ENCODE measurements at regions not wholly inside any gene's neighbourhood (a gene's known extent, or its start where the extent isn't known, plus 50 kb on each side); places are given as distances from the start of the nearest gene placed in this dataset.

DNA sequence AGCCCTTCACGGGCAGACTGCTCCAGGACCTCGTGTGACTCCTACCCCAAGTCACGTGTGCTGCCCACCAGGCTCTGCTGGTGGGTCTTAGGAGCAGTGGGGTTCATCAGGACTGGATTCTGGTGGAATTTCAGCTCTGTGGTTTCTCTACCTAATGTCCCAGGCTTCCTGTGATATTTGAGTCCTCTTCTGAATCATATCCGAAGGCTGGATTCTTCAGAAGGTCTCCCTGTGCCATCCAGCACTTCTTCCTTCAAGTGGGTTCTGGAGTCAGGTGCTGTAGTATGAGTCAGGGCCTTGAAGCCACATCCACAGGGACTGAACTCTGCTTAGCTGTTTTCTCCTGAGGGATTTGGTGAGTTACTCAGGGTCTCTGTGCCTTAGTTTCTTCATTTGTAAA is 850.2 kb upstream of the CELF4 start:
- no peak for DNase-seq

DNA sequence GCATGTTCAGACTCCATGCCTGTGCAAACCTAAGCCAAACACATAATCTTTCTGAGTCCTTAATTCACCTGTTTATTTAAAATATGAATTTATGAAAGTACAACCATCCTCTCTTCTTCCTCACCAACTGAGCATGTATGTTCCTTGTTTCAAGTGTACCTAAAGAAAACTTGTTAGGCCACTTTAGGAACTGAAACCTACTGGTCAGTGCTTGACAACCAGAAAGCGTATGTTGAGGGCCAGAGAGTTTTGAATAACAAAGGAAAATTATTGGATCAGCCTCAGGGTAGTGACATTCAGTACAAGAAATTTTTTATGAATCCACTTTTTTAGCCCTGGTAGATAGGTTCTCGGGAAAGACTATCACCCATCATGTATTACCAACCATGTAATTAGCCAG is 847.6 kb upstream of the CELF4 start:
- no peak for DNase-seq

DNA sequence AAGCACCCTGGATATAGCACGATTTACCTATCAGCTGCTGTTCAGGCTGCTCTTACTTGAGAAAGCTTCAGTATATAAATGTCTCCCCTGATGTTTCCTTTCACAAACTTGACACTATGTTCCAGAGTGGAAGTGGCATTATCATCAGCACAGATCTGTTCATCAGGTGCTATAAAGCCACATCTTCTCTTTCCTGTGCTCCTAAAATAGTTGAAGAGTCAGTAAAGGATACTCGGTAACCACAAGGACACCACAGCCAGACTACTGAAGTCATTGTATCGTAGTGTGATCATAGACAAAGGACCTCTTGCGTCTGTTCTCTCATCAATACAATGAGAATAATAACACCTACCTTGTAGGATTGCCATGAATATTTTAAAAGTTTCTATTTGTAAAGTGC is 841.0 kb upstream of the CELF4 start:
- no peak for DNase-seq

DNA sequence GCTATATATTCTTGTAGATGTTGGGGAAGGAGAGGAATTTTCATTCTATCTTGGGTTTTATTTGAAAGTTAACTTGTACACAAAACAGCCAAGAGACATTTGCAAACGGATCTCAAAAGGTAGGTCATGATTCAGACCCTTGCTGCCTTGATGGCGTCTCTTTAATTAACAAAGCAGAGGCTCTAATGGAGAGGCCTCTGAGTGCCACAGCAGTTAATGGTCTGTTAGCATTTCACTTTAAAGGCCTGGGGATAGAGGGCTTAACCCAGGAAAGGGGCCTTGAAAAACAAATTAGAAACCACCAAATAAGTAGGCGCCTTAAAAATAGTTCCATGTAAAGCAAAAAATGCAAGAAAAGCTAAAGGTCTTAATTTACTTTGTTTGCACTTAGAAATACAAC is 836.9 kb upstream of the CELF4 start:
- DNase-seq, result no peak

DNA sequence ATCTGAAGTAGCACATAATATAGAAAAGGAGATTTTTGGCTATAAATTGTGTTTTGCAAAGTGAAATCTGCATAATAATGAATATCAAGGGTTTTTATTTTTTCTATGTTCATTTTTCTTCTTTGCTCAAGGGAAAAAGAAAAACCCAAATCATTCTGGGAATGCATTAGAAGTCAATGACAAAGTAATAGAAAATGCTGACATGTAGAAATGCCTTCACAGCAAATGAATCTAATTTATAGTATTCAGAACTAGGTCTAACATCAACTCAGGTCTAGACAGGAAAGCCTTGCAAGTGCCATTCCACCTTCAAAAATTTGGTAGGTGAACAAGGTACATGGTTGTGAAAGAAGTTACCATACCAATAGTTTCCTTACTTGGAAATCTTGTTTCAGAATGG is 831.5 kb upstream of the CELF4 start:
- no peak for DNase-seq

DNA sequence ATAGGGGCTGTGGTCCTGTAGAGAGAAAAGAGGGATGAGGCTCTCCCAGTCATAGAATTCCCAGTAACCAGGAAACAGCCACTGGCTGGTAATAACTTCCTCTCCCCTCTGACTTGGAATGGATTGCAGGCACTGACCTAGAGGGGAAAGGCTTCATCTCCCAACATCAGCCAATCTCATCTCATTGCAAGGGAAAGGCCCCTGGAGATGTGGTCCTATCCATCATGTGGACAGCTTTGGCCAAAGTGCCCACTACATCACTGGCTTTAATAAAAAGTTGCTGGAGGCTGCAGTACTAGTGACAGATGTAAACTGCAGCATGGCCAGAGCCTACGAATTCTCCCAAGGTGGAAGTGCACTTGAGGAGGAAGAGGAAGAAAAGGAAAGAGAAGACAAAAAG is 820.5 kb upstream of the CELF4 start:
- no peak for DNase-seq

DNA sequence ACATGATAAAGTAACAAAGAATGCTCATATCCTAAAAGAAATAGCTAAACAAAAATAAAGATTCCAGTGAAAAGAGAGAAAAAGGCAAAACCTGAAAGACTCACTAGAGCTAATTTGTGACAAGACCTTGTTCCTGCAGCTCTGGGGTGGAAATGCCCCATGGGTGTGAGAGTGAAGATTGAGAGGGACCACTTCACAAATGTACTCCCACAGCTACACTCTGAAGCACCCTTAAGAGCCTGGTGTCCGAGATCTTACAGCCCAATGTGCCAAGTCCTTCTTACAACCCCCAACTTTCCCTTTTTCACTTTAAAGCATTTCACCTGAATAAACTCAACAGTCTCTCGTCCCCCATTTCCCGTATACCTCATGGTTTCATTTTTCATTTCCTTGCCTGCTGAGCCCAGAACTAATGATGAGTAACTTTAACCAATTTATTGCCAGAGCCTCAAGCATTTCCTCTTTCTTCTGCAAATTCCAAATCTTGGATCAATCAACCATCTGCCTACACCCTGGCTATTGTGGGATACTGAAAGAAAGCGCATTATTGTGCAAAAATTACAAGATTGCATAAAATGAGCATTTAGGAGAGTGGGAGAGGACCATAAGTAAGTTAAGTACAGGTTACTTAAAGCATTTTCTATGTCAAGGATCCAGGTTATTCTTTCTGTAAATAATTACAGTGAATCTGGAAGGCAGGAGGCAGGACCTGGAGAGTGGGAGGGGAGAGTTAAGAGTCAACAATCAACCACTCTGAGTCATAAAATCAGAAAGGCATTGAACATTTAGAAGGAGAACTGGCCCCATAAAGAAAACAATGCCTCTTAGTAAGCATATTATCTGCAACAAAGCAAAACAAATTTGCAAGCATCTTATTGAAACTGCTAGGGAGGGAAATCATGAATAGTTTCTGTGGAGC is 804.4 kb upstream of the CELF4 start:
- DNase-seq, result no peak

DNA sequence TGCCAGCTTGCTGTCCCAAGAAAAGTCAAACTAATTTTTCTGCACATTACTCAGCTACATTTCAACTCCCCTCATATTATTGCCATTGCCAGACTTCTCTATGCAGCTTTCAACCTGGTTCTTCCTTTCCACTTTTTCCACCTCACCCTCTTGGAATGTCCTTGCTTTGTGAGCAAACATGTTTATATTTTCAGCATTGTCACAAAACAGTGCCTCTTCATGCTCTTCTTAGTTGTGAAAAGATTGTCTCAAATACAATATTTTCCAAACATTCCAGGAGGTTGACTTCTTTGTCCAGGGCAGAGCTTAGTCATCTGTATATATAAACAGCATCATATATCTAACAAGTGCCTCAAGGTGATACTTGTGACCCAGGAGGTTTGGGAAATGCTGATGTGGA is 803.3 kb upstream of the CELF4 start:
- DNase-seq, result no peak

DNA sequence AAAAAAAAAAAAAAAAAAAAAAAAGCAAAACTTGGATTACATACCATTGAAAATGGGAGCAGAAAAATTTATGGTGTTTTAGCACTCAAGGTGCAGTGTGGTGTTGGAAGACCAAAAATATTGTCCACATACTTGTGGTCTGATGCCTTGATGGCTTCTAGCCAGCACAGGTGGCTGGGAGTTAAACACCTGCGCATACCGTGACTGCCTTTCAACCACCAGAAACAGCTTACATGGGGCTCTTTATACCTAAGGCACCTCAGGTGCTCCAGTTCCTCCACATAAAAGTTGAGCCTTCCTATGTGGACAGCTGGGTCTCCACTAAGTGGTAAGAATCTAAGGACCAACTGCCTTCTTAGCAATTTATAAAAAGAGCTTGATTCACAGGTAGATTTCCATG is 802.6 kb upstream of the CELF4 start:
- no peak for DNase-seq

DNA sequence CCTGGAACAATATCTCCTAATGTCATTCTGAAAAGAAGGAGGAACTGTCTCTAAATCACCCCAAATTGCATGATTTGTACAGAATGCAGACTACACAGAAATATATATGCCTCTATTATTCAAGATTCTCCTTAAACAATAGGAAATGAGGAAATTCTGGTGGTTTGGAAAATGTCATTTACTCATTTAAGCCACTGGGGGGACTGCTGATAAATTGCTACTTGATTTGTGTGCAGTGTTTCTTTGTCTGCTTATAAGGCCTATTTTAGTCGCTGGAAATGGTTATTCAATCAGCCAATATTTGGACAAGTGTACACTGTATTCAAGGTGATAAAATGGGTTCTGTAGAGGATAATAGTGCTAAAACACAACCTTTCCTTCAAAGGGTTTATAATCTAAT is 801.9 kb upstream of the CELF4 start:
- no peak for DNase-seq

DNA sequence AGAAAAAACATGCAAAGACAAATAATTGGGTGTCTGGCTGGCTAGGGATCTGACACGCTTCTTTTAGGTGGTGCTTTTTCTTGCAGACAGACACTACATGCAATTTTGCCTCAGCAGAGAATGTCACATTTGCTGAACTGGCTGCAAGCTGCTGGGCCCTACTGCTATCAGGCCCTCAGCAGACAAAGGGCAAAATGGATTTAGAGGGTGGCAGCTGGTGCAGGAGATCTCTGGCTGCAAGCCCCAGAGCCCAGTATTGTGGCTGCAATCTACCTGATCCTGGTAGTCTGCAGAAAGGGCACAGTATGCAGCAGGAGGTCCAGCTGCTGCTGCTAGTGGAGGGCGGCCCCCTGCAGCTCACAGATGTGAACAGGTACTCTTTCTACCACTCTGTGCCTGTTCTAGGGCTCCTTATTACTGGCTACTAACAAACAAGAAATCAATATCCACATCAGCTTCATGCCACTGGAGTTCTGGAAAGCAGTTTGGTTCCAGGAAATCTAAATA is 796.7 kb upstream of the CELF4 start:
- DNase-seq, result no peak

DNA sequence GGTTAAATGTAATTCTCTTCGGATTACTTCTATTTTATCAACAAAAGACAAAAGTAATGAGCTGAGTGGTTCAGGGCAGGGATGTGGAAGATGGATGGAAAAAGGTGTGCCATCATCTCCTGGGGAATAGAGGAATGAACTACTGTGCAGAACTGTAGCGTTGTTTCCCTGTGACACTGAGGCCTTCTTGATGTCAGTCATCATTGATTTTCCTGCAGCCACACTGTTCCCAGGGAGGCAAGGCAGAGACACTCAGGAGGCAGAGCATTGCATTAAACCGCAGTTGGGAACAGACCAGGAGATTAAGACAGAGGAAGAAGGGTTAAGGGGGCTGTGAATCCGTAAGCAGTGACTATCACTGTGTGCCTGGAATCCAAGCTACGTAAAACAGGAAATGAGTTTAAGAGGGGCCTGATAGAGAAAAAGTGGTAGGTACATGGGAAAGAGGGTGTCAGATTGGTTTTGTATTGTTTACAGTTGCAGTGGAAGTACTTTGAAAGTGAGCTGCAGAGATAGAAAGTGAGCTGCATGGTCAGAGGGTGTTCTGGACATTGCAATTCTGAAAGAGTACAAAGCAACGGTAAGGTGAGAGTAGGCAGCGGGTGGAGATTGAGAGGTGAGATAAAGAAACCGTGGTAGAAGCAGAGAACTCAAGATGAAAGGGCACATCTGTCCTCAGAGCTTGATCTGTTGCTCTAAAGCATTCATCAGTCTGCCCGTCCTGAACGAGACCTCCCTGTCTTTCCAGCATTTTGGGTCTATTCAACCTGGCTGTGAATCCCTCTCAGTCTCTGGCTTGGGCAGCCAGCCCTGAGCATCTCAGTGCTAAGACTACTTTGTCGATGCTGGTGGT is 793.4 kb upstream of the CELF4 start:
- no peak for DNase-seq

DNA sequence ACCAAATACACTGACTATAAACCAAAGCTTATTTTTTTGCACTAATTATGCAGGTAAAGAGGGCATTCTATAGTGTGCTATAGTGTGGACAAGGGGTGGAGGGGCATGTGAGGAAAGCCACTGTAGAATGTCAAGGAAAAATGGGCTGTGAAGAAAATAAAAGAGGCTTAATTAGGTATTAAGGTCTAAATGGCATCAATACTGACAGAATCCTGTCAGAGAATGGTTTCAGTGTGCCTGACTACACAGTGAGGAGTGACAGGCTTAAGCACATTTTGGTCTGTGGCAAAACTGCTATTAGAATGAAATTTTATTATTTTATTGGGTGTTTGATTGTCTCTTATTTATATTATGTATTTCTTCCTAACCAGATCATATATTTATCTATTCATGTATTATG is 787.6 kb upstream of the CELF4 start:
- DNase-seq, result no peak

DNA sequence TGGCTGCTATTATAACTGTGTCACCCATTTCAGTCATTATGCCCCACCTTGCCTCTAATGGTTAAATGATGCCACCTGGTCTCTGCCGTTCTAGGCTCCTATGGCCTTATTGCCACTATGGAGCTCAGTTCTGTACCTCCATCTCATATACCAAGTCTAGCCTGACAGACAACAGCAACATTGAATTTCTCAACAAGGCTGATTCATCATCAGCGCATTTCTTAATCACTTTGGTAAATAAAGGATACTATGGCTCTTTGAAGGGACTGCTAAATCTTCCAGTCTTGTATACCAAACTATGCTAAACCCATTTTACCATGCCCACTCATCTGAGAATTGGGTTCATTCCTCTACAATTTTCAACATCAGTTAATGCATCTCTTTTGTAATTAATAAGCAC is 784.5 kb upstream of the CELF4 start:
- DNase-seq, result no peak

DNA sequence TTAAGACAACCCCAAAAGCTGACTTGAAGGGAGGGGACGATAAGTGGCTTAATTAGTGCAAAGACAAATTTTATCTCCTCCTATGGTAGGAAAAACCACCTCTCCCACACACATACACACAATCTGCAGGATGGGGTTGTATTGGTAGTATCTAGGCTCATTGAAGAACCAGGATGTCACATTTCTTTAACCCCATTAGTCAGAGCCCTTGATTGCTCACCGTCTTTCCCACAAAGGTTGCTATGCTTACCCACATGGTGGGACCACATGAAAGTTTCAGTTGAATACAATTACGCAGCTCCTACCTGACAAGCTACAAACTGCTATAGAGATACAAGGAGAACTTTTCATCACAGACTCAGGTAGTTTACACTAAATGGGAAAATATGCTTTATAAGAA is 765.0 kb upstream of the CELF4 start:
- DNase-seq, result no peak

DNA sequence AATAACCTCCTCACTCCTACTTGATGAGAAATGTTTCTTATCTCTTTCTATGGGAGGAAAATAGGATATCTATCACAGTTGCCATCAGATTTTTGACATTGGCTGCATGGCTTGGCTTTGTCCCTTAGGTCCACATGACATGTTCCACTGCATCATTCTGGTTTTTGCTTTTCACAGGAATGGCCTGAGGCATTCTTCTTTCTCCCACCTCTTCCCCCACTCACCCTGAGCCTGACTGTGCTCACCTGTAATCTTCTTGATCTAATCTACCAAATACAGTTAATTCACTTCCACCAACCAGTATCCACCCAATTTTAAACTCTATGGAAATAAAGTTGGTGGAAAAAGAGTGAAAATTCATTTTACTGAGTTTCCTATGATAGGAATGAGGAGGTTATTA is 763.5 kb upstream of the CELF4 start:
- no peak for DNase-seq

DNA sequence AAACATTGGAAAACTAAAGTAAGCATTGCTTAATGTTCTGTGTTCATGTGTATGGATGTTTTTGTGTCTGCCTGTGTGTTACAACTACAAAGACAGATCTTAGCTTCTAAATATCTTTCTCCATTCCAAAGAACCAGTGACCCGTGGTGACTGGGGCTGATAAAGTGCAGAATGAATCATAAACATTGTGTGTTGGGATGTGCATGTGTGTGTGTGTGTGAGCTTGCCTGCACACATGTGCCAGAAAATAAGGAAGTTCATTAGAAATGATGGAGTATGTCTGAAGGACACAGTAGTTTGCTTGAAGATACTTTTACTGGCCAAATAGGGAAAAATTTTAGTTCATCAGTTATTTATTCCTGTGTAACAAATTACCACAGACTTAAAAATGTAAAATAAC is 756.6 kb upstream of the CELF4 start:
- DNase-seq, result no peak

DNA sequence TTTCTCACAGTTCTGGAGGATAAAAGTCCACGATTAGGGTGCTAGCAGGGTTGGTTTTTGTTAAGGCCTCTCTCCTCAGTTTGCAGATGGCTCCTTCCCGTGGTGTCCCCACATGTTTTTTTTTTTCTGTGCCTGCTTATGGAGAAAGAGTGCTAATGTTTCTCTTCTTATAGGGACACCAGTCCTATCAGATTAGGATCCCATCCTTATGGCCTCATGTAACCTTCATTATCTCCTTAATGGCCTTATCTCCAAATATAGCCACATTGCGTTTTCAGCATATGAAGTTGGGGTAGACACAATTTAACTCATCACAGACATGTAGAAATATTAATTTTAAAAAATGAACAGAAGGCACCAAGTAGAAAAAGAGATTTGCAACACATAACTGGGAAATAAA is 755.7 kb upstream of the CELF4 start:
- DNase-seq, result no peak

DNA sequence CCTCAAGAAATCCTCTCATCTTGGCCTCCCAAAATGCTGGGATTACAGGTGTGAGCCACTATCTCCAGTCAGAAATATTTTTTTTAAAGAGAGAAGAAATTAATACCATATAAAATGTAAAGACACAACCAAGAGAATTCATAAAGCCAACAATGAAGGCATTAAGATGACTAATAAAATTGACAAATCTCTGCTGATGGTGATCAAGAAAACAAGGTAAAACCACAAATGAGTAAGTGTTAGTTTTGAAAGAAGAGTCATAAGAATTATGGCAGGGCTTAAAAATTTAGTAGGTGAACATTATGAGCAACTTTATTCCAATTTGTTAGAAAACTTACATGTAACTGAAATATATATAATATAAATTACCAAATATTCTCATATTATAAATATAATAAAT is 752.8 kb upstream of the CELF4 start:
- DNase-seq, result no peak

DNA sequence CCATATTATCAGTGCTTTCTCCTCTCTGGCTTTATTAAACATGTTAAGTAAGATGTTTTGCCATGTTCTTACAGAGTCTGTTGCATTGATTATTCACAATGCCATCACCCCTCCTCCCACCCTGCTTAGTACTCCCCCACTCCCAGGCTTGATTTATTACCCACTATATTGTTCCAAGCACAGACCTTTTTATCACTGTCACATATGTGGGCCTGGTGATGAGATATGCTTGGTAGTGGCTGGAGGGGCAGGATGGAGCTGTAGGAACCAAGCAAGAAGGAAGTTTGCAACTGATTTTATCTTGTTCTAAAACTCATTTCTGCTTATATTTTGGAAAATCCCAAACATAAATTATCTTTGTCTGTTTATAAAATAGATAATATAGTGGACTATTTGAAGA is 748.2 kb upstream of the CELF4 start:
- DNase-seq, result no peak

DNA sequence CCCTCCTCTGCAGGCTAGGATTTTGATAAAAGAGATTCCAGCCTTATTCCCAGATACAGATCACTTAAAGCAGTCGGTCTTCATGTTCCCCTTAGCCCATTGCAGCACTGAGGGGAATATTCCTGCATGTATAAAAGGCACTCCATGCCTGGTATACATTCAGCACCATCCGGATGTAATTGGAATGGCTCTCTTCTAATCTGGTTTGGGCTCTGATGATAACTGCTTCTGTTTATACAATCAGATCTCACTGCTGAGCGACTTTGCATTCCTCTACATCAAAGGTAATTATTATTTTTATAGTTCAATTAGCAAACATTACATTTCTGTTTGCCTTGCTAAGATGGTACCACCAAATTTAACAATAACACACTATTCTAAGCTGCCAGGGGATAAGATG is 746.9 kb upstream of the CELF4 start:
- no peak for DNase-seq

DNA sequence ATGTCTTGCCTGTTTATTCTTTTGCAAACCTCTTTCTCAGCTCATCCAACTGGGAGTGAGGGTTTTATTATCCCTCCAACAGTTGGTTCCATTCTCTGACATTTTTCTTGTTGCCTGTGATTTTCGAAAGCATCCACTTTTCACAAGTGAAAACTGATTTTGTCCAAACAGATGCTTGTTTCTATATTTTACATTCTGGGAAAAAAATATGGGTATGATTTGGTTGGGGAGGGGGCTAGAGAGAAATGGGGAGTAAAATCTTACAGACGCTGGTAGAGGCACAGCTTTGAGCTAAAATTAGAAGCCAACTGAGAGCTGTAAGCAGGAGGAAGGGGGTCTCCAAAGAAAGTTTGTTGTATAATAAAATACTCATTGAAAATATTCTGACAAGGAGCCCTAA is 745.3 kb upstream of the CELF4 start:
- DNase-seq, result no peak

DNA sequence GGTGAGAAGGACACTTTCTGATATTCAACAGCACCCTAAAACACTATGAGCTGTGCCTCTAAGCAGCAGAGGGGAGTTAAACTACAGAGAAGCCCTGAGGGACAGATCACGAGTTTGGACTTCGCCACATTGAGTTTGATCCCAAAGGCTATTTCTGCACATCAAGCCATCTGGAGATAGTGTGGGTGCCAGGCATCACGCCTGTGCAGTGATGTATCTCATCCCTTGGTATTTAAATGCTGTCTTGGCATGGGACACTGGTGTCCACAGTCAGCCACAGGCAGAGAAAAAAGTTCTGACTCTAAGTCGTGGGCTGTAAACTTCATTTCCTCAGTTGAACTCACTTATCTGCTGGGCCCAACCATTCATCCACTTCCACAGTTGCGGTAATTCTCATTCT is 742.3 kb upstream of the CELF4 start:
- DNase-seq, result no peak

DNA sequence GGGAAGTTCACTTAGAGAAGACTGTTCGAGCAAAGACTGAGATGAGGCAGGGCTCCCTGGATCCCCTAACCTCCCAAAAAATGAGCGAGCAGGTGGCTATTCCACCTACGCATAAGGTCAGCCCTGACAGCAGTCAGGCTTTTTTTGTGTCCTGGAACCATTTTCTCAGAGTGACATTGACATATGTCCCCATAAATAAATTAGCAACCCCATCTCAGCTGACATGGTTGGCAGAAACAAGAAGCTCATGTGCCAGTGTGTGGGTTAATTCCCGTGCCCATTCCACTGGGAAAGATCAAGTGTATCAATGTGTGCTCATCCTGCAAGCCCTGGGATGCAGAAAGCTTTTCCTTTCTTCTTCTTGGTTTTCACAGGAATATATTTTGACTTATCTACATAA is 740.4 kb upstream of the CELF4 start:
- no peak for DNase-seq

All from hindlimb muscle (tissue), 1 donor.